Nephron (organoid): ENCODE measurements at regions not wholly inside any gene's neighbourhood (a gene's known extent, or its start where the extent isn't known, plus 50 kb on each side); places are given as distances from the start of the nearest gene placed in this dataset.
A peak's percentile ranks its signal among the peaks of the same experiment; 100 is the strongest.

Experiments
- H3K27ac Mint-ChIP-seq, 3 experiments: 2 replicates each; pipeline ENCODE4 v1.8.0; 2020; ENCODE audit warnings: mixed read lengths in 3 of 3, mild to moderate bottlenecking in 2 of 3, moderate library complexity in 1 of 3
- H3K27me3 Mint-ChIP-seq: 2 replicates; pipeline ENCODE4 v1.8.0; 2021; ENCODE audit warnings: low read depth, mild to moderate bottlenecking, moderate library complexity, mixed read lengths
- H3K36me3 Mint-ChIP-seq: 2 replicates; pipeline ENCODE4 v1.8.0; 2020; ENCODE audit warnings: low read depth, mixed read lengths
- H3K4me1 Mint-ChIP-seq: 2 replicates; pipeline ENCODE4 v1.8.0; 2020; ENCODE audit warnings: mixed read lengths
- H3K4me3 Mint-ChIP-seq, 3 experiments: 2 replicates each; pipeline ENCODE4 v1.8.0; 2020; ENCODE audit warnings: mild to moderate bottlenecking in 3 of 3, mixed read lengths in 3 of 3, moderate library complexity in 2 of 3
- H3K9me3 Mint-ChIP-seq: 2 replicates; pipeline ENCODE4 v1.8.0; 2020; ENCODE audit warnings: mixed read lengths
- TF ChIP-seq, protein P1 (sequence below), 3 experiments: fragments of 200-600 bp; sonication (generic); IDR thresholded peaks; one replicate each; pipeline ENCODE4 v1.5.0; 2021; ENCODE audit warnings: antibody characterized with exemption in 3 of 3; ENCODE audit not compliant: unreplicated experiment in 3 of 3

DNA sequence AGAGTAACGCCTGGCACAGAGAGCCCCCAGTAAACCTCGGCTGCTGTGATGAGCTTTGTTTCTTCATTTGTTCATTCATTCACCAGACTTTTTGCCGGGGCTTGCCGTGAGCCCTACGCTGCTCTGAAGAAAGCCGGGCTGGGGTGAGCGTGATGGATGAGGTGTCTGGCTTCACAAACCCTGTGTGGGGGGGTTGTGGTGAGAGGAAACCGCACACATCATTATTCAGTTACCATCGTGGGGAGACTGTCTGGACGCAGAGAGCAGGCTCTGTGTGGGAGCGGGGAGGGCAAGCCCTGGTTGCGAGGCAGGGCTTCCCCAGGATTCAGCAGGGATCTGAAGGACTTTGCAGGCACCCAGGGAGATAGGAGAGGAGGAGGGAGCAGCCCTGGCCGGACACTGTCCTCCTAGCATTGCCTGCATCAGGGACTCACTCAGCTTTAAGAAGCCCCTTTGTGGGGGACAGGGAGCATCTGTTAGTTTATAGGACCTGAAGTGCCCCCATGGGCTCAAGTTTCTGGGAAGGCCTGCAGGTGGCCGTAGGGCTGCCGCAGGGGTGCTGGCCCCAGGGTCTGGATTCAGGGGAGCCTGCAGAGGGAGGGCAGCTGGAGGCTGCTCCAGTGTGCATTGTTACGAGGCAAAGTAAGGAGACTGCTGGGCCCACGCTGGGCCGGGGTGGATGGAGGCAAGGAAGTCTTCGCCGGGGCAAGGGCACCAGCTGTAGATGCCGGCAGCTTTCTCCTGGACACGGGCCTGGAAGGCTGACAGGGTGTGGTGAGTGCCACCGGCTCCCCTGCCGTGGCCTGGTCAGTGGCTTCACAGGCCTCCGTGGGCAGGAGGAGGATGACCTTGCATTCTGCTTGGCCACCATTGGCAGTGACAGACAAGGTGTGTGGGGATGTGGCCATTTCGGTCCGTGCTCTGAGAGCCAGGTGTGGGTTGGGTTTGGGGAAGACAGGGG is 334.5 kb downstream of the SEC14L1 start:
- Mint-ChIP-seq H3K4me1 (peaks cover 91% of the 10 kb centered on the region), H3K9me3 (no peaks in the 10 kb centered on the region), H3K27ac (peak overlapping the region; percentile 92 to 99 (median 99)), H3K4me3 (peak overlapping the region; percentile 49 to 79 (median 63)), H3K36me3 (peaks cover 6% of the 10 kb centered on the region), H3K27me3 (no peaks in the 10 kb centered on the region)
- TF ChIP-seq, protein P1, sequence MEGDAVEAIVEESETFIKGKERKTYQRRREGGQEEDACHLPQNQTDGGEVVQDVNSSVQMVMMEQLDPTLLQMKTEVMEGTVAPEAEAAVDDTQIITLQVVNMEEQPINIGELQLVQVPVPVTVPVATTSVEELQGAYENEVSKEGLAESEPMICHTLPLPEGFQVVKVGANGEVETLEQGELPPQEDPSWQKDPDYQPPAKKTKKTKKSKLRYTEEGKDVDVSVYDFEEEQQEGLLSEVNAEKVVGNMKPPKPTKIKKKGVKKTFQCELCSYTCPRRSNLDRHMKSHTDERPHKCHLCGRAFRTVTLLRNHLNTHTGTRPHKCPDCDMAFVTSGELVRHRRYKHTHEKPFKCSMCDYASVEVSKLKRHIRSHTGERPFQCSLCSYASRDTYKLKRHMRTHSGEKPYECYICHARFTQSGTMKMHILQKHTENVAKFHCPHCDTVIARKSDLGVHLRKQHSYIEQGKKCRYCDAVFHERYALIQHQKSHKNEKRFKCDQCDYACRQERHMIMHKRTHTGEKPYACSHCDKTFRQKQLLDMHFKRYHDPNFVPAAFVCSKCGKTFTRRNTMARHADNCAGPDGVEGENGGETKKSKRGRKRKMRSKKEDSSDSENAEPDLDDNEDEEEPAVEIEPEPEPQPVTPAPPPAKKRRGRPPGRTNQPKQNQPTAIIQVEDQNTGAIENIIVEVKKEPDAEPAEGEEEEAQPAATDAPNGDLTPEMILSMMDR (IDR thresholded peaks at IDR 0.05; ENCODE audit: unreplicated experiment in 3 of 3) = no peak

DNA sequence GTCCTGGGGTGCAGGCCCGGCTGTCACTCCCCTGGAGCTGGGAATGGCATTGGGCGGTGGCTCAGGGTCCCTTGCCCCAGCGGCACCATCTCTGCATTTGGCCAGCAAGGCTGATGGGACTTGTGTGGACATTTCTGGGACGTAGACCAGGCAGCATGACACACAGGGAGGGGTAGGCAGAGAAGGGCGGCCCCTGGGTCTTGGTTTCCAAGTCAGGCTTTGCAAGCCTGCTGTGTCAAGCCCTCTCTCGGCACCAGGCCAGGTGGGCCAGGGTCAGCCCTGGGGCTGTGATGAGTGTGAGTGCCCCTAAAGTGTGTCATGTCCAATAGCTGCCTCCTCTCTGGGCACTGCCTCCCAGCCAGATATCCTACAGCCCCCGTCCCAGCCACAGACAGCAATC is 335.2 kb downstream of the SEC14L1 start:
- Mint-ChIP-seq H3K27me3 (no peaks in the 10 kb centered on the region), H3K36me3 (no peaks in the 10 kb centered on the region), H3K9me3 (no peaks in the 10 kb centered on the region), H3K27ac (peak overlapping the region in 2 of 3 experiments; percentile 92 to 99), H3K4me3 (no peak overlapping the region), H3K4me1 (peaks cover 84% of the 10 kb centered on the region)
- TF ChIP-seq, protein P1 (IDR thresholded peaks at IDR 0.05; ENCODE audit: unreplicated experiment in 3 of 3) = no peak

- peak overlapping the region in 1 of 3 experiments; percentile 55 for H3K4me3 Mint-ChIP-seq
- peaks cover 83% of the 10 kb centered on the region for H3K4me1 Mint-ChIP-seq
- no peaks in the 10 kb centered on the region for H3K27me3 Mint-ChIP-seq
- no peaks in the 10 kb centered on the region for H3K9me3 Mint-ChIP-seq
- peak overlapping the region; percentile 94 for H3K27ac Mint-ChIP-seq
- TF ChIP-seq, protein P1 (IDR thresholded peaks at IDR 0.05; ENCODE audit: unreplicated experiment in 3 of 3) = no peak
- H3K36me3 Mint-ChIP-seq = peaks cover 2% of the 10 kb centered on the region
Observed at GRCh38 chr17:77476498-77476897, 335.7 kb downstream of the SEC14L1 start.

- Mint-ChIP-seq H3K9me3 (no peaks in the 10 kb centered on the region), H3K27ac (peak overlapping the region; percentile 94), H3K36me3 (peaks cover 4% of the 10 kb centered on the region), H3K4me1 (peaks cover 79% of the 10 kb centered on the region), H3K27me3 (no peaks in the 10 kb centered on the region), H3K4me3 (peak overlapping the region; percentile 20 to 55 (median 52))
- TF ChIP-seq, protein P1 (IDR thresholded peaks at IDR 0.05; ENCODE audit: unreplicated experiment in 3 of 3) = no peak
Observed at GRCh38 chr17:77476931-77477805, 336.4 kb downstream of the SEC14L1 start.

- Mint-ChIP-seq H3K36me3 (peaks cover 7% of the 10 kb centered on the region), H3K4me1 (peaks cover 68% of the 10 kb centered on the region), H3K27ac (peak overlapping the region in 2 of 3 experiments; percentile 94 to 97), H3K27me3 (no peaks in the 10 kb centered on the region), H3K9me3 (no peaks in the 10 kb centered on the region), H3K4me3 (no peak overlapping the region)
- TF ChIP-seq, protein P1 (IDR thresholded peaks at IDR 0.05; ENCODE audit: unreplicated experiment in 3 of 3) = no peak
Observed at GRCh38 chr17:77478281-77478680, 337.5 kb downstream of the SEC14L1 start.
